ENCODE measurements at regions not wholly inside any gene's neighbourhood (a gene's known extent, or its start where the extent isn't known, plus 50 kb on each side); places are given as distances from the start of the nearest gene placed in this dataset.
A peak's percentile ranks its signal among the peaks of the same experiment; 100 is the strongest.
"Not testable (repeated sequence)": the region's sequence is repeated elsewhere in the genome, so short reads cannot be mapped to it uniquely, and the experiment has no call there.

- intact Hi-C loops (cut with DNase I), result no loop called here
- peaks cover 0 to 5% of the 10 kb centered on the region in 2 donors for H3K27me3 ChIP-seq
- DNase-seq (peak in 1 of 4 donors; percentile 6), ATAC-seq (no peak)
- no peaks in the 10 kb centered on the region for H3K36me3 ChIP-seq
- no peaks in the 10 kb centered on the region for H3K4me1 ChIP-seq
- no peak overlapping the region for H3K4me3 ChIP-seq
- TF ChIP-seq CTCF (IDR thresholded peaks at IDR 0.05), result no peak
- H3K27ac ChIP-seq, result no peak overlapping the region
- H3K9me3 ChIP-seq, result no peaks in the 10 kb centered on the region
These were observed 80.0 kb downstream of the KCNJ18 start for GRCh38 chr17:21772321-21772720.

GRCh38 chr17:21772991-21773713 lies 80.8 kb downstream of the KCNJ18 start:
- H3K36me3 ChIP-seq; ATAC-seq; intact Hi-C loops (cut with DNase I): not testable (repeated sequence)

GRCh38 chr17:21774263-21774662 lies 81.9 kb downstream of the KCNJ18 start:
- TF ChIP-seq CTCF (IDR thresholded peaks at IDR 0.05), result no peak
- no peak overlapping the region for H3K4me3 ChIP-seq
- peaks cover 0 to 2% of the 10 kb centered on the region in 2 donors for H3K9me3 ChIP-seq
- ATAC-seq (no peak), DNase-seq (peak in 1 of 4 donors; percentile 50)
- peaks cover 0 to 5% of the 10 kb centered on the region in 2 donors for H3K27me3 ChIP-seq
- H3K36me3 ChIP-seq, result no peaks in the 10 kb centered on the region
- H3K27ac ChIP-seq, result no peak overlapping the region
- intact Hi-C loops (cut with DNase I), result no loop called here
- H3K4me1 ChIP-seq, result no peaks in the 10 kb centered on the region

More at GRCh38 chr17:21772991-21773713, 80.8 kb downstream of the KCNJ18 start:
- H3K27ac ChIP-seq, H3K9me3 ChIP-seq, H3K4me3 ChIP-seq, H3K4me1 ChIP-seq, H3K27me3 ChIP-seq: not testable (repeated sequence)
- DNase-seq, result peak in 1 of 4 donors; percentile 61

GRCh38 chr17:21775566-21775965 lies 83.2 kb downstream of the KCNJ18 start:
- intact Hi-C loops (cut with DNase I); H3K9me3 ChIP-seq; ATAC-seq; H3K4me1 ChIP-seq; H3K4me3 ChIP-seq; H3K27me3 ChIP-seq; H3K27ac ChIP-seq; H3K36me3 ChIP-seq: not testable (repeated sequence)
- peak in 1 of 4 donors; percentile 17 for DNase-seq

- H3K9me3 ChIP-seq; ATAC-seq; H3K27ac ChIP-seq; DNase-seq; H3K4me3 ChIP-seq; H3K36me3 ChIP-seq; intact Hi-C loops (cut with DNase I); H3K4me1 ChIP-seq; H3K27me3 ChIP-seq: not testable (repeated sequence)
These were observed 84.6 kb downstream of the KCNJ18 start for GRCh38 chr17:21776921-21777320.

- DNase-seq; H3K36me3 ChIP-seq; H3K4me1 ChIP-seq; intact Hi-C loops (cut with DNase I); H3K27me3 ChIP-seq; H3K9me3 ChIP-seq; ATAC-seq; H3K27ac ChIP-seq; H3K4me3 ChIP-seq: not testable (repeated sequence)
These were observed 86.5 kb downstream of the KCNJ18 start for GRCh38 chr17:21778866-21779265.

GRCh38 chr17:21780293-21780888 lies 88.1 kb downstream of the KCNJ18 start:
- H3K36me3 ChIP-seq; H3K27me3 ChIP-seq; H3K27ac ChIP-seq; H3K4me1 ChIP-seq; H3K9me3 ChIP-seq; intact Hi-C loops (cut with DNase I); H3K4me3 ChIP-seq; ATAC-seq: not testable (repeated sequence)
- DNase-seq, result peak in 1 of 4 donors; percentile 73

- H3K27me3 ChIP-seq; H3K27ac ChIP-seq; H3K4me3 ChIP-seq; ATAC-seq; H3K36me3 ChIP-seq; H3K4me1 ChIP-seq; H3K9me3 ChIP-seq; intact Hi-C loops (cut with DNase I): not testable (repeated sequence)
- DNase-seq, result peak in 1 of 4 donors; percentile 31
These were observed 88.8 kb downstream of the KCNJ18 start for GRCh38 chr17:21780919-21781665.

- H3K4me3 ChIP-seq; H3K9me3 ChIP-seq; H3K36me3 ChIP-seq; intact Hi-C loops (cut with DNase I); H3K27me3 ChIP-seq; ATAC-seq; H3K4me1 ChIP-seq; H3K27ac ChIP-seq: not testable (repeated sequence)
- peak in 1 of 4 donors; percentile 6 for DNase-seq
These were observed 89.3 kb downstream of the KCNJ18 start for GRCh38 chr17:21781666-21782024.

- peak in 1 of 4 donors; percentile 38 for DNase-seq
- H3K36me3 ChIP-seq; H3K27me3 ChIP-seq; intact Hi-C loops (cut with DNase I); H3K4me3 ChIP-seq; H3K9me3 ChIP-seq; ATAC-seq; H3K27ac ChIP-seq; H3K4me1 ChIP-seq: not testable (repeated sequence)
These were observed 89.8 kb downstream of the KCNJ18 start for GRCh38 chr17:21782107-21782506.

GRCh38 chr17:21782604-21783003 lies 90.3 kb downstream of the KCNJ18 start:
- H3K36me3 ChIP-seq; H3K27ac ChIP-seq; H3K4me3 ChIP-seq; intact Hi-C loops (cut with DNase I); H3K27me3 ChIP-seq; ATAC-seq; H3K4me1 ChIP-seq; H3K9me3 ChIP-seq: not testable (repeated sequence)
- DNase-seq, result peak in 1 of 4 donors; percentile 13
